ENCODE measurements at regions not wholly inside any gene's neighbourhood (a gene's known extent, or its start where the extent isn't known, plus 50 kb on each side); places are given as distances from the start of the nearest gene placed in this dataset.

- no peak for DNase-seq
Observed at GRCh38 chr7:46244757-46245156, 323.7 kb upstream of the IGFBP3 start.

DNA sequence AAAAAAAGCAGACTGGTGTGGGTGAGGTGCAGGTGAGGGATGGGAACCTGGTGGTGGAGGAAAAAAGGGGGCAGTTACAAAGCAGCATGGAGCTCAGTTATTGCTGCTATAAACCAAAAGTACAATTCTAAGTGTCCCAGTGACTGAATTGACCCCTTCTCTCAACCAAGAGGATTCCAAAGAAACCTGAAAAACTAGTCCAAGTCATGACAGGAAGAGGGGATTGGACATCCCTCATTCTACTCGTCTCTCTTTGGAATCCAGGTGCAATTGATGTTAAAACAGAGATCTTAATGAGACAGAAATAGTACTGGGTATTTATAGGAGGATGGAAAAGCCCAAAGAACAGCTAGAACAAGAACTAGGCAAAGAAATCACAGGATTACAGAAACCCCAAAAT is 322.3 kb upstream of the IGFBP3 start:
- no peak for DNase-seq

- no peak for DNase-seq
Observed at GRCh38 chr7:46239846-46240245, 318.8 kb upstream of the IGFBP3 start.

GRCh38 chr7:46237466-46237865 is 316.4 kb upstream of the IGFBP3 start:
- peak; percentile 71 for DNase-seq

GRCh38 chr7:46233585-46234329 is 312.7 kb upstream of the IGFBP3 start:
- DNase-seq: no peak

GRCh38 chr7:46230990-46231305 is 309.9 kb upstream of the IGFBP3 start:
- DNase-seq: no peak

DNA sequence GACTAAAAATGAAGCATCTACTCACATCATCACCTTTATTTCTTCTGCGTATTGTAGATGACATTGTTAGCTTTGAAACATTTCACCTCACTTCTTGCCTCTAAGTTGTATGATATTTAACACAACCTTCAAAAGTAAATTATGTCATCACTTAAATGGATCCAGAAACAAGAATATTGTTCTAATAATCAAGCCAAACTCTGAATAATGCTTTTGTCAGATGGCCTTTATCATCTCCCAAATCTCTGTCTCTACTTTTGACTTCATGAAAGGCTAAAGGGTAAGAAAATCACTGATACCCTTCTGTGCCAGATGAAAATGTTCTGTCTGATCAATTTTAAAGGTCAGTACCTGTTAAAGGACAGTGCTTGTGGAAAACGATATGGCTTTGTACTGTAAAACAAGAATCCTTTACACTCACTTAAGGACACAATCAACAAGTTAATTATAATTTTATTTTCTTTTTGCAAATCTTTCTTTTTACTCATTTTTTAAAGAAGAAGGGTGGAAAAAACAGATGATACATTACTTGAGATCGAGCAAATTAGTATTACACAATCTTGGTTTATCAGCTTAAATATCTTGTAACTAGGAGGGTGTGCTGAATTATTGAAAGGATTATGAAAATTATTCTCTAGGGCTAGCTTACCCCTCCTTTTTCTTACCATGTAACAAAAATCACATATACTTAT is 309.4 kb upstream of the IGFBP3 start:
- DNase-seq: no peak

DNA sequence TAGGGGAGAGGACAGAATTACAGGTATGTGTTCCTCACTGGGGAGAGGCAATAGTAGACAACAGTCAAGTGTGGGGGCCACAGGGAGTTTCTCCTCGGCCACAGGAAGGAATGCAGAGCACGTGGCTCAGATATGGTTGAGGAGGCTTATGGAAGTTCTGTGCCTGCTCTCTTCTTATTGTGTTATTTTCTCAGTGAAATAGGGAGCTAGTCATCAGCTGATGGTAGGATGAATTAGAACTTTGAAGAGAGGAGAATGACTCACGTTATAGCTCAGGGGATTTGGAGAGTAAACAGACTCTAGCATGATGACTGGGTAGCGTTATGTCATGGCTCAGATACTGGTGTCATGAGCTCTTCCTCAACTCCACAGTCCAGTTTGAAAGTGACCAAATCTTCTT is 308.3 kb upstream of the IGFBP3 start:
- DNase-seq: no peak

- no peak for DNase-seq
Observed at GRCh38 chr7:46226860-46227259, 305.8 kb upstream of the IGFBP3 start.

DNA sequence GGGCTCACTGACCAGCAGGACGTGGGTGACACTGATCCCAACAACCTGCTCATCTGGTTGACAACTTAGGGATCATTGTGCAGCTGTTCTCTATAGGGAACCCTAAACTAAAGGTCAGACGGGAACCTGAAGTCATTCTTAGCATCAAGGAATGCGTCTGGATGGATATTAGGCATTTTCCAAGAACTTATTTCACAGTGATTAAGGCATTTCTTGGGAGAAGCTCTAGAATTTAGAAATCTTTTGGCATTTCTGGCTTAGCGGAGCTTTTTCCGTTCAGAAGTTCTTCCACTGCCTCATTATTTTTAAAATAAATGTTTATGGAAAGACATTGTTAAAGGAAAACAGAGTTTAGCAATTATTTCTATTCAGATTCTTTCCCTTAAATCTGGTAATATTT is 303.3 kb upstream of the IGFBP3 start:
- peak; percentile 82 for DNase-seq

DNA sequence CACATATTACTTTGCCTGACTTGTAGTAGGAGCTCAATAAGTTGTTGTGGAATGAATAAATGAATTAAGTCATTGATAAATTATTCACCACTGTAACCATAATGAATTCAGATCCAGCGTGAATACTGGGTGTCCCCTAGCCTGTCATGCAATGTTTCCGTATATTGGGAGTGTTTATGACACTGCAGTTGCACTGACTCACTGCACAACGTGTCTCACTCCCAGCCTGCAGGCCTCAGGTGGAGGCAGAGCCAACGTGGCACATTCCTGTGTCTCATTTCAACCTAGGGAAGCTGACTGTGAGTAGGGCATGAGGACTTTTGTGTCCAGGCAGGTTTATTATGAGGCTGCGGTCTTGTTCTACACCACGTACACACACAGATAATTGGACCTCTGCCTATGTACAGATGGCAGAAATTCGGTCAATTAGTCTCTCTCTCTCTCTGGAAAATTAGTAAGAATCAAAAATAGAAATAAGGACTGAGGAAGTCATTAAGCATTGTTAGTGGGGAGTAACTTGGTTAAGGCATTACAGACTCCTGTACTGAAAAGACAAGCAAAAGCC is 299.1 kb upstream of the IGFBP3 start:
- DNase-seq: no peak

DNA sequence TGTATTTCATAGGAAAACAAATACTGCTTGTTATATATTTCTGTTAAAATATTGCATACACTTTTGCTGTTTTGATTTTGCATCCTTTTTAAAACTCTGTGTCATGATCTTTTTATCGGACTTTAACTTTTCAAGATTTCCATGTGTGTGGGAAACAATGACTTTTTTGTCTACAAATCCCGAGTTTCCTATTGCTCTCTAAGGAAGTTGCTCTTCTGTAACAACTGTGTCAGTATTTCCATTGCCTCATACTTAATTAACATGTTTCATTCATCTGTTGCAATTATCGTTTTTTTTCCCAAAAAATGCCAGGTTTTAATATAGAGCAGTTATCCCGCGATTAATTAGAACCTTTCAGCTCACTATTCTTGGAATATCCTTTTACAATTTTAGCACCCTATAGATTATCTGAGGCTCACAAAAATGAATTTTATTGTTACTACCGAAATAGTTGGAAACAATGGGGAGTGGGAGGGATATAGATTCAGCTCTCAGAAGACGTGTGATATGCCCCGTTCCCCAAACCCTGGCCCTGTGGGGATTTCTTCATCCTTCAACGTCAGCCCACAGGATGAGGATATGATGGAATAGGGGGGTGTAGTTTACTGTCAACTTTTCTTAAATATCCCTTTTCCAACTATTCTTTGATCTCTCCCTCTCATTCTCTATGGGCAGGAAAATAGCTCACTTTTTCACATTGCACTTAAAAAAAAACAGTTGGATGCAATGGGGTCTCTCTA is 297.6 kb upstream of the IGFBP3 start:
- no peak for DNase-seq

- no peak for DNase-seq
Observed at GRCh38 chr7:46215987-46216567, 295.0 kb upstream of the IGFBP3 start.

- DNase-seq: no peak
Observed at GRCh38 chr7:46214526-46214925, 293.5 kb upstream of the IGFBP3 start.

GRCh38 chr7:46213154-46213537 is 292.1 kb upstream of the IGFBP3 start:
- DNase-seq: no peak

DNA sequence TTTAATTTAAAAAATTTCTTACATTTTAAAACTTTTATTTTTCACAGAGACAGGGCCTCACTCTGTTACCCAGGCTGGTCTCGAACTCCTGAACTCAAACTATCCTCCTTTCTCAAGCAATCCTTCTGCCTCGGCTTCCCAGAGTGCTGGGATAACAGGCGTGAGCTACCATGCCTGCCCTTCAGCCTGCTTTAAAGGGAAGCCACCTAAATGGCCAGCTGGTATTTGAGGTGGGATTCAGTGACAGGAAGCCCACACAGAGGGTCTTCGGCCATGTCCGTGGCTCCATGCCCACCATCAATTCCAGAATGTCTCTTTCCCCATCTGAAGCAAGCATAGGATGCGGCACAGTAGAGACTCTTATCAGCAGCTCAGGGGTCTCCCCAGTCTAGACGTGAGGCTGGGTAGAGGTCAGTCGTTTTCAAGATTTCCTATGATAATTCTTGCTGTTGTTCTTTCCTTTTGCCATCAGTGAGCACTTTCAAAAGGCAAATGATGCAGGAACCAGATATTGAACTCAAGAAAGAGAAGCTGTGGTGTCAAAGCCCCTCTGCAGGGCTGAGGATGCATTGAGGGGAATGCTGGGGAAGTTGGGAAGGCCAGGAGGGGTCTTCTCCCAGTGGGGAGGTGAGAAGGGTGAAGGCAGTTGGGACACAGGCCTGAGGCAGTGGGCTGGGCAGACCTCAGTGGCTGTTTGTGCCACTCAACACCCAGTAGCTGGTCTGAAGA is 291.5 kb upstream of the IGFBP3 start:
- no peak for DNase-seq

DNA sequence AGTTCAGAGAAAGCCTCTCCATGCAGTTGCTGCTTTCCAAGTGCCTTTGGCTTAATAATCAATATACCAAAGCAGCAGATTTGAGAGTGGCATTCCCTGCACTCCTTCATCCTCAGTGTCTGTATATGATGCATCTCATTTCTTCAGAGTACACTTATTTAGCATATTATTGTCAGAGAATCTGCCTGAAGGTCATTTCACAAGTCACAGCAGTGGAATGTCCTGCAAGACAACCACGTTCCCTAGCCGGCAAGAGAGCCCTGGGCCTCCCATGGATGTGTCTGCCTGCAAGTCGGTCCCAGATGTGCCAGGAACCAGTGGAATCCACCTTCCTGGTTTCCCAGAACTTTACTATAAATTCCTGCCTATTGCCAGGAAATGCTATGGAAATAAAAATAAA is 289.4 kb upstream of the IGFBP3 start:
- no peak for DNase-seq

DNA sequence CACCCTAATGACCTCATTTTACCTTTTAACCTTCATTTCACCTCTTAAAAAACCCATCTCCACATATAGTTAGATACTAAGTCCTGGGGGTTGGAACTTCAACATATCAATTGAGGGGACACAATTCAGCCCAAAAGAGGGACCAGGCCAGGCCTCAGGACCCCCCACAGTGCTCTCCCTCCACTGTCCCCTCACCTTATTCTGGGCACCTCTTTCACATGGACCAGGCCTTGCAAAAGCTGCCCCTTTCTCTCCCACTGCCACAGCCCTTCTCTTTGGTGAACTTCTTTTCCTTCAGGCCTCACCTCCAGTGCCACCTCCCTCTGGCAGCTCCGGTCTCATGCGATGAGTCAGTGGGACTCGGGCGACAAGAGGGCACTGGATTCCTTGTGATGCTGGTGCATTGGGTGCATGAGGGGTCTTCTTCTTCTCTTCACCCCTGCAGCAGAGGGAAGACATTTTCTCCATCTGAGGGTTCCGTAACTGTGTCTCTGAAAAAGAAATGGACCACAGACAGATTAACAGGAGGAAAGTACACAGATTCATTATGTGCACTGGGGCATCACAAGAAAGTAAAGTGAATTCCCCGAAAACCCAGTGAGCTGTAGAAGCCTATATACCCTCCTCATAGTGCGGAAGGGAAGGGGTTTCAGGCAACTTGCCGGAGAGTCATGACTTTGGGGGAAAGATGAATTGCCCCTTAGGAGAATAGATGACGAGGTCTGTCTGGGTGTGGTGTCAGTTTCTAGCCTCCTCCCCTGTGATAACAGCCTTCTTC is 288.7 kb upstream of the IGFBP3 start:
- no peak for DNase-seq

DNA sequence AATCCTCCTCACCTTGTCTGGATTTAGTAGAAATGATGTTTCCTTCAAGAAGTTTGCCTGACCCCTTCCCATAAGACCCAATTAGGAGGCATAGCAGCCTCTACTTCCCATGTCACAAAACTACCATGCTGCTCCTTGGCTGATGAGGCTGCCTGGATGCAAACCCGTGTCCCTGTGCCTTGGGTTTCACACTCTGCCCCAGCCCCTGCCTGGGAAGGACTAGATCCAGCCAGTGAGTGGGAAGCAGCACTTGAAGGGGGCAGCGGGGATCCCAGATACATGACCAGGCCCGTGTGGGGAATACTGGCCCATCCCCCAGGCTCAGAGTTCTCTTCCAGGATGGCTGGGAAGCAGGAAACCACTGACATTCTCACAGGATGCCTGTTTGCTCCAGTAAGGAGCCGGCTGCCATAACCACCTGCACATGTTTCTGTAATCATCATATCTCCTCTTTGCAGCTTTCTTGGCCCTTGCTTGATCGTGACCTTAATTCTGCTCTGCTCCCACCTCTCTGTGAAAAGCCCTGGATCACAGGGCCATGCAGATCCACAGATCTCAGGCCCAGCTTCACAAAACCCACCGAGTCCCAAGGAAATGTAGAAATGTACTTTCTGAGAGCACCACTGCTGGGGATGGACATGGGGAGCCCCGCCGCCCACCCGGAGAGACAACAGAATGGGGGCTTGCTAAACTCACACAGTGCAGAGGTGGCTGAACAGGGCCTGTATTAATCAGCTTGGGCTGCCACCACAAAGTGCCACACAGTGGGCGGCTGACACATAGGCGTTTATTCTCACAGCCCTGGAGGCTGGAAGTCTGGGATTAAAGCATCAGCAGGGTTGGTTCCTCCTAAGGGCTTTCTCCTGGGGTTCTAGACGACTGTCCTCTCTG is 287.8 kb upstream of the IGFBP3 start:
- no peak for DNase-seq

Measured in muscle of arm (tissue), 1 donor.